ENCODE measurements at regions not wholly inside any gene's neighbourhood (a gene's known extent, or its start where the extent isn't known, plus 50 kb on each side); places are given as distances from the start of the nearest gene placed in this dataset.

- H3K4me3 ChIP-seq, result no peak overlapping the region
- POLR2A ChIA-PET, result no interaction called here
- TF ChIP-seq KAT2A (conservative IDR thresholded peaks at IDR 0.05; ENCODE audit: control insufficient read depth, low read depth, low read length), result no peak
- RAD21 ChIA-PET (ENCODE audit: unreplicated experiment), result no interaction called here
- intact Hi-C loops (cut with micrococcal nuclease; ENCODE audit: unreplicated experiment) (no loop called here), in situ Hi-C loops (cut with MboI) (no loop called here)
- FAIRE-seq (no peak), ATAC-seq (no peak), DNase-seq (ENCODE audit: low read depth, low spot score) (no peak)
- no peak overlapping the region for H3K27ac ChIP-seq (ENCODE audit: control insufficient read depth, insufficient read depth)
- H3K9me3 ChIP-seq (replicated peaks; ENCODE audit: control insufficient read depth, insufficient read depth, low read length), result no peaks in the 10 kb centered on the region
- H3K4me1 ChIP-seq (ENCODE audit: control insufficient read depth, insufficient read depth, low read length), result no peaks in the 10 kb centered on the region
- BruUV-seq (replicated peaks), result no TSS peak
- SMC1A ChIA-PET (ENCODE audit: uncharacterized antibody, unreplicated experiment), result no interaction called here
- H2AFZ ChIP-seq (ENCODE audit: control insufficient read depth, low read depth, low read length), result no peak overlapping the region
- H3K36me3 ChIP-seq (ENCODE audit: control insufficient read depth in 2 of 2, insufficient read depth in 2 of 2, low read length in 1 of 2), result no peaks in the 10 kb centered on the region
- no peaks in the 10 kb centered on the region for H3K27me3 ChIP-seq (replicated peaks in 1 of 2; ENCODE audit: control insufficient read depth in 2 of 2, insufficient read depth in 2 of 2, low read length in 1 of 2)
- H3K4me2 ChIP-seq (ENCODE audit: control insufficient read depth, insufficient read depth), result no peak overlapping the region
- H3K79me2 ChIP-seq (ENCODE audit: control insufficient read depth, insufficient read depth, low read length), result no peaks in the 10 kb centered on the region
- no peak overlapping the region for H3K9ac ChIP-seq (ENCODE audit: control insufficient read depth, insufficient read depth, low read length)
- H4K20me1 ChIP-seq (ENCODE audit: control insufficient read depth, insufficient read depth), result no peaks in the 10 kb centered on the region
- CTCF ChIA-PET, result no interaction called here
These were observed 1889.7 kb upstream of the CELF4 start for GRCh38 chr18:39455285-39455684.

- TF ChIP-seq MEF2B (IDR thresholded peaks at IDR 0.05; ENCODE audit: partially characterized antibody, poor library complexity, severe bottlenecking) (no peak), RCOR1 (conservative IDR thresholded peaks at IDR 0.05; ENCODE audit: low read depth, low read length) (no peak), TBL1XR1 (IDR thresholded peaks at IDR 0.05; ENCODE audit: low read depth, low read length) (no peak), POLR2A (IDR thresholded peaks at IDR 0.05; ENCODE audit: low read depth, low read length) (no peak), ZNF622 (IDR thresholded peaks at IDR 0.05) (no peak), CREB1 (IDR thresholded peaks at IDR 0.05; ENCODE audit: low read depth) (no peak), SPI1 (IDR thresholded peaks at IDR 0.05; ENCODE audit: borderline replicate concordance, insufficient read depth, low read depth, low read length) (no peak), RB1 (IDR thresholded peaks at IDR 0.05; ENCODE audit: borderline replicate concordance) (no peak), E4F1 (IDR thresholded peaks at IDR 0.05; ENCODE audit: borderline replicate concordance, partially characterized antibody) (no peak), TCF12 (IDR thresholded peaks at IDR 0.05; ENCODE audit: low read depth, low read length) (no peak)
- BruUV-seq (replicated peaks), result no TSS peak
- RAD21 ChIA-PET (ENCODE audit: unreplicated experiment), result no interaction called here
- H3K27ac ChIP-seq (ENCODE audit: control insufficient read depth, insufficient read depth), result no peak overlapping the region
- no peaks in the 10 kb centered on the region for H3K79me2 ChIP-seq (ENCODE audit: control insufficient read depth, insufficient read depth, low read length)
- CTCF ChIA-PET, result no interaction called here
- H4K20me1 ChIP-seq (ENCODE audit: control insufficient read depth, insufficient read depth), result no peaks in the 10 kb centered on the region
- no peaks in the 10 kb centered on the region for H3K9me3 ChIP-seq (replicated peaks; ENCODE audit: control insufficient read depth, insufficient read depth, low read length)
- no peaks in the 10 kb centered on the region for H3K4me1 ChIP-seq (ENCODE audit: control insufficient read depth, insufficient read depth, low read length)
- FAIRE-seq, result no peak
- no peak for DNase-seq (ENCODE audit: low read depth, low spot score)
- 43% methylated on average over 1 of the region's 1 CpG for WGBS (ENCODE audit: insufficient coverage, insufficient replicate concordance, low lambda C conversion rate, missing lambda C conversion rate)
- H3K4me3 ChIP-seq, result no peak overlapping the region
- no peak for ATAC-seq
- no peaks in the 10 kb centered on the region for H3K27me3 ChIP-seq (replicated peaks in 1 of 2; ENCODE audit: control insufficient read depth in 2 of 2, insufficient read depth in 2 of 2, low read length in 1 of 2)
- intact Hi-C loops (cut with micrococcal nuclease; ENCODE audit: unreplicated experiment), result no loop called here
- H3K4me2 ChIP-seq (ENCODE audit: control insufficient read depth, insufficient read depth), result no peak overlapping the region
- SMC1A ChIA-PET (ENCODE audit: uncharacterized antibody, unreplicated experiment), result no interaction called here
- no peaks in the 10 kb centered on the region for H3K36me3 ChIP-seq (ENCODE audit: control insufficient read depth in 2 of 2, insufficient read depth in 2 of 2, low read length in 1 of 2)
- POLR2A ChIA-PET, result no interaction called here
- in situ Hi-C loops (cut with MboI), result no loop called here
- no peak overlapping the region for H2AFZ ChIP-seq (ENCODE audit: control insufficient read depth, low read depth, low read length)
- no peak overlapping the region for H3K9ac ChIP-seq (ENCODE audit: control insufficient read depth, insufficient read depth, low read length)
These were observed 1889.3 kb upstream of the CELF4 start for GRCh38 chr18:39454866-39455265.

All from GM12878 (cell line).